ENCODE measurements at regions not wholly inside any gene's neighbourhood (a gene's known extent, or its start where the extent isn't known, plus 50 kb on each side); places are given as distances from the start of the nearest gene placed in this dataset.
"Not testable (repeated sequence)": the region's sequence is repeated elsewhere in the genome, so short reads cannot be mapped to it uniquely, and the experiment has no call there.

DNA sequence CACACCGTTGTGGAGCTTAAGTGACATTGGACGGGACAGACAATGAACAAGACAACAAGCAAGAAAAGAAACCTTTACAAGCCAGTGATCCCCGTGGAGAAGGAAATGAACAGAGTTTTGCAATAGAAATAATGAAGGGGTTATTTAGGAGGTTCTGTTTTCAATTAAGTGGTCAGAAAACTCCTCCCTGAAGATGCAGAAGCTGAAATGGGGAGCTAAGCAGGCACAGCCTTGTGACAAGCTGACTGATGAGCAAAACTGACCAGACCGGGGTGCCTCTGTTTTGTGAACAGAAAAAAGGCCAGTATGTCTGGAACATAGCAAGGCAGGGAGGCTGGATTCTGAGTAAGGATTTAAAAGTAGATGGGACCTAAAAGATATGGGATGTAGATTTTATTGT, 299.8 kb upstream of the POM121L12 start:
- no peak for DNase-seq
- H3K9me3 ChIP-seq = peaks cover 0 to 24% (median 0%) of the 10 kb centered on the region in 11 donors
- intact Hi-C loops (cut with DNase I) = no loop called here

DNA sequence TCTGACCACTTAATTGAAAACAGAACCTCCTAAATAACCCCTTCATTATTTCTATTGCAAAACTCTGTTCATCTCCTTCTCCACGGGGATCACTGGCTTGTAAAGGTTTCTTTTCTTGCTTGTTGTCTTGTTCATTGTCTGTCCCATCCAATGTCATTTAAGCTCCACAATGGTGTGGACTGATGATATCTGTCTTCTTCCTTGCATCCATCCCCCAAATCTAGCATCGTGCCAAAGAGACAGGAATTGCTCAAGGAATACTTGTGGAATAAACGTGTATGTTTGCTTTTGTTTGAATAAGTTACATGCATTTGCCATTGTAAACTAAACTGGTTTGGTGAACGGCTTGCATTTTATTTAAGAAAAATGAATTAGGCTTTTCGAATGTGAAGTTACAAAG, 306.8 kb upstream of the POM121L12 start:
- H3K4me3 ChIP-seq; H3K27me3 ChIP-seq; DNase-seq; H3K27ac ChIP-seq; H3K4me1 ChIP-seq; H3K36me3 ChIP-seq; intact Hi-C loops (cut with DNase I); ATAC-seq: not testable (repeated sequence)
- 82 to 86% methylated on average over 4 to 5 of the region's 5 CpGs for WGBS, 2 donors
- peaks cover 0 to 13% (median 0%) of the 10 kb centered on the region in 11 donors for H3K9me3 ChIP-seq

More for the DNA sequence above, 299.8 kb upstream of the POM121L12 start:
- no peaks in the 10 kb centered on the region for H3K4me1 ChIP-seq
- no peak for ATAC-seq
- no peak overlapping the region for H3K27ac ChIP-seq
- H3K4me3 ChIP-seq = no peak overlapping the region
- no peaks in the 10 kb centered on the region for H3K36me3 ChIP-seq
- 75 to 88% methylated on average over 4 of the region's 4 CpGs for WGBS, 2 donors
- no peaks in the 10 kb centered on the region for H3K27me3 ChIP-seq
- TF ChIP-seq, protein P1, sequence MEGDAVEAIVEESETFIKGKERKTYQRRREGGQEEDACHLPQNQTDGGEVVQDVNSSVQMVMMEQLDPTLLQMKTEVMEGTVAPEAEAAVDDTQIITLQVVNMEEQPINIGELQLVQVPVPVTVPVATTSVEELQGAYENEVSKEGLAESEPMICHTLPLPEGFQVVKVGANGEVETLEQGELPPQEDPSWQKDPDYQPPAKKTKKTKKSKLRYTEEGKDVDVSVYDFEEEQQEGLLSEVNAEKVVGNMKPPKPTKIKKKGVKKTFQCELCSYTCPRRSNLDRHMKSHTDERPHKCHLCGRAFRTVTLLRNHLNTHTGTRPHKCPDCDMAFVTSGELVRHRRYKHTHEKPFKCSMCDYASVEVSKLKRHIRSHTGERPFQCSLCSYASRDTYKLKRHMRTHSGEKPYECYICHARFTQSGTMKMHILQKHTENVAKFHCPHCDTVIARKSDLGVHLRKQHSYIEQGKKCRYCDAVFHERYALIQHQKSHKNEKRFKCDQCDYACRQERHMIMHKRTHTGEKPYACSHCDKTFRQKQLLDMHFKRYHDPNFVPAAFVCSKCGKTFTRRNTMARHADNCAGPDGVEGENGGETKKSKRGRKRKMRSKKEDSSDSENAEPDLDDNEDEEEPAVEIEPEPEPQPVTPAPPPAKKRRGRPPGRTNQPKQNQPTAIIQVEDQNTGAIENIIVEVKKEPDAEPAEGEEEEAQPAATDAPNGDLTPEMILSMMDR (IDR thresholded peaks at IDR 0.05) = no peak

GRCh38 chr7:52727632-52728031, 307.8 kb upstream of the POM121L12 start:
- H3K4me3 ChIP-seq = no peak overlapping the region
- TF ChIP-seq, protein P1 (IDR thresholded peaks at IDR 0.05) = no peak
- no peak overlapping the region for H3K27ac ChIP-seq
- 48 to 58% methylated on average over 2 of the region's 2 CpGs for WGBS, 2 donors
- intact Hi-C loops (cut with DNase I) = no loop called here
- DNase-seq (no peak), ATAC-seq (no peak)
- no peaks in the 10 kb centered on the region for H3K4me1 ChIP-seq
- H3K36me3 ChIP-seq = no peaks in the 10 kb centered on the region
- H3K9me3 ChIP-seq = peaks cover 0 to 14% (median 0%) of the 10 kb centered on the region in 11 donors
- H3K27me3 ChIP-seq = no peaks in the 10 kb centered on the region

GRCh38 chr7:52726986-52727385, 308.4 kb upstream of the POM121L12 start:
- Histone ChIP-seq H3K4me1 (no peaks in the 10 kb centered on the region), H3K27ac (no peak overlapping the region), H3K9me3 (peaks cover 0 to 14% (median 0%) of the 10 kb centered on the region in 11 donors), H3K36me3 (no peaks in the 10 kb centered on the region), H3K4me3 (no peak overlapping the region), H3K27me3 (no peaks in the 10 kb centered on the region)
- TF ChIP-seq, protein P1 (IDR thresholded peaks at IDR 0.05) = no peak
- no peak for ATAC-seq
- intact Hi-C loops (cut with DNase I) = no loop called here
- 10 to 32% methylated on average over 2 of the region's 2 CpGs for WGBS, 2 donors
- DNase-seq = no peak

- peaks cover 0 to 12% (median 0%) of the 10 kb centered on the region in 11 donors for H3K9me3 ChIP-seq
- H3K36me3 ChIP-seq = no peaks in the 10 kb centered on the region
- no peaks in the 10 kb centered on the region for H3K4me1 ChIP-seq
- TF ChIP-seq, protein P1 (IDR thresholded peaks at IDR 0.05) = no peak
- ATAC-seq (no peak), DNase-seq (no peak)
- no peaks in the 10 kb centered on the region for H3K27me3 ChIP-seq
- intact Hi-C loops (cut with DNase I) = no loop called here
- no peak overlapping the region for H3K27ac ChIP-seq
- 71 to 87% methylated on average over 3 of the region's 3 CpGs for WGBS, 2 donors
- H3K4me3 ChIP-seq = no peak overlapping the region
Observed at GRCh38 chr7:52726493-52726892, 308.9 kb upstream of the POM121L12 start.

All from heart right ventricle (tissue), 16 donors.